KMS-11 (cell line): ENCODE measurements at regions not wholly inside any gene's neighbourhood (a gene's known extent, or its start where the extent isn't known, plus 50 kb on each side); places are given as distances from the start of the nearest gene placed in this dataset.

Experiments
- H2AFZ ChIP-seq: fragments of 200-600 bp; sonication (generic); 2 replicates; pipeline ENCODE4 v1.6.1; 2016; ENCODE audit warnings: antibody characterized with exemption, mixed run types, low read depth
- H3K27ac ChIP-seq: fragments of 200-600 bp; sonication (generic); 2 replicates; pipeline ENCODE4 v1.6.1; 2016; ENCODE audit warnings: mild to moderate bottlenecking, mixed run types
- H3K27me3 ChIP-seq: fragments of 200-600 bp; sonication (generic); 2 replicates; pipeline ENCODE4 v1.6.1; 2017; ENCODE audit warnings: mild to moderate bottlenecking, low read depth, mixed run types, moderate library complexity; ENCODE audit not compliant: insufficient read depth
- H3K36me3 ChIP-seq: fragments of 200-600 bp; sonication (generic); 2 replicates; pipeline ENCODE4 v1.6.1; 2017; ENCODE audit warnings: mild to moderate bottlenecking, mixed run types; ENCODE audit not compliant: insufficient read depth
- H3K4me1 ChIP-seq: fragments of 200-600 bp; sonication (generic); 2 replicates; pipeline ENCODE4 v1.6.1; 2016; ENCODE audit warnings: mild to moderate bottlenecking, low read depth, mixed run types; ENCODE audit not compliant: poor library complexity, severe bottlenecking
- H3K4me2 ChIP-seq: fragments of 200-600 bp; sonication (generic); 2 replicates; pipeline ENCODE4 v1.7.0; 2016; ENCODE audit warnings: mild to moderate bottlenecking, mixed run types
- H3K4me3 ChIP-seq: fragments of 200-600 bp; sonication (generic); IDR thresholded peaks from 2 replicates; pipeline ENCODE4 v1.6.1; 2017; ENCODE audit warnings: low read depth, low read length, mixed read lengths; ENCODE audit not compliant: insufficient read depth
- H3K79me2 ChIP-seq: fragments of 200-600 bp; sonication (generic); 2 replicates; pipeline ENCODE4 v1.6.1; 2016; ENCODE audit warnings: low read depth, mixed run types; ENCODE audit not compliant: insufficient read depth
- H3K9ac ChIP-seq: fragments of 200-600 bp; sonication (generic); 2 replicates; pipeline ENCODE4 v1.6.1; 2016; ENCODE audit warnings: mild to moderate bottlenecking, mixed run types
- H4K20me1 ChIP-seq: fragments of 200-600 bp; sonication (generic); 2 replicates; pipeline ENCODE4 v1.6.1; 2016; ENCODE audit warnings: mild to moderate bottlenecking, mixed run types; ENCODE audit not compliant: insufficient read depth
- CTCF ChIP-seq: fragments of 200-600 bp; sonication (generic); conservative IDR thresholded peaks from 2 replicates; pipeline ENCODE4 v1.6.1; 2017; ENCODE audit warnings: low read depth, mild to moderate bottlenecking, antibody characterized with exemption, low read length, moderate library complexity, mixed read lengths

- H3K9ac ChIP-seq, result no peak overlapping the region
Observed at GRCh38 chr12:107549651-107550480, 135.7 kb upstream of the PWP1 start.

GRCh38 chr12:107551434-107551833 lies 134.2 kb upstream of the PWP1 start:
- Histone ChIP-seq H3K4me1 (no peaks in the 10 kb centered on the region), H2AFZ (no peak overlapping the region), H3K4me2 (no peak overlapping the region), H3K4me3 (no peak overlapping the region), H3K36me3 (no peaks in the 10 kb centered on the region), H3K27ac (no peak overlapping the region), H3K79me2 (no peaks in the 10 kb centered on the region), H3K27me3 (no peaks in the 10 kb centered on the region), H3K9ac (no peak overlapping the region), H4K20me1 (no peaks in the 10 kb centered on the region)
- no peak for TF ChIP-seq CTCF

More at GRCh38 chr12:107549651-107550480, 135.7 kb upstream of the PWP1 start:
- Histone ChIP-seq H3K36me3 (no peaks in the 10 kb centered on the region), H3K4me1 (no peaks in the 10 kb centered on the region), H3K4me2 (no peak overlapping the region), H4K20me1 (no peaks in the 10 kb centered on the region), H3K79me2 (no peaks in the 10 kb centered on the region), H2AFZ (no peak overlapping the region), H3K27me3 (no peaks in the 10 kb centered on the region), H3K4me3 (no peak overlapping the region), H3K27ac (no peak overlapping the region)
- no peak for TF ChIP-seq CTCF

- H3K27me3 ChIP-seq, result no peaks in the 10 kb centered on the region
- no peaks in the 10 kb centered on the region for H3K79me2 ChIP-seq
- no peak for TF ChIP-seq CTCF
- H4K20me1 ChIP-seq, result no peaks in the 10 kb centered on the region
- H3K4me1 ChIP-seq, result no peaks in the 10 kb centered on the region
- H3K9ac ChIP-seq, result no peak overlapping the region
- H3K36me3 ChIP-seq, result no peaks in the 10 kb centered on the region
- no peak overlapping the region for H3K4me3 ChIP-seq
- no peak overlapping the region for H3K27ac ChIP-seq
- H3K4me2 ChIP-seq, result no peak overlapping the region
- H2AFZ ChIP-seq, result no peak overlapping the region
Observed at GRCh38 chr12:107552263-107552662, 133.3 kb upstream of the PWP1 start.

GRCh38 chr12:107553211-107553765 lies 132.3 kb upstream of the PWP1 start:
- Histone ChIP-seq H3K4me1 (no peaks in the 10 kb centered on the region), H3K36me3 (no peaks in the 10 kb centered on the region), H3K27me3 (no peaks in the 10 kb centered on the region), H3K4me3 (no peak overlapping the region), H3K9ac (no peak overlapping the region), H4K20me1 (no peaks in the 10 kb centered on the region), H2AFZ (no peak overlapping the region), H3K27ac (no peak overlapping the region), H3K79me2 (no peaks in the 10 kb centered on the region), H3K4me2 (no peak overlapping the region)
- no peak for TF ChIP-seq CTCF
